A549 (cell line): ENCODE measurements at regions not wholly inside any gene's neighbourhood (a gene's known extent, or its start where the extent isn't known, plus 50 kb on each side); places are given as distances from the start of the nearest gene placed in this dataset.

Experiments
- ATAC-seq, 2 experiments: fragments of 200-7000 bp in 1 of 2; fragments of >200 bp in 1 of 2; cut with Nextera tagmentation in 1 of 2; cut with Tn5 transposase in 1 of 2; 3 replicates each; pipeline versions ENCODE4 v1.8.0 to v1.9.1; 2018 to 2020; ENCODE audit warnings: mild to moderate bottlenecking in 1 of 2, moderate library complexity in 1 of 2
- CTCF ChIA-PET: fragments of 300-600 bp; sonication (Branson Sonifier 250); formaldehyde crosslinking; extraction: SDS; loops from one replicate; lab custom pipeline; 2021; ENCODE audit warnings: antibody characterized with exemption, inconsistent platforms; lab: Yijun Ruan, JAX
- POLR2A ChIA-PET: fragments of 350-600 bp; formaldehyde crosslinking; extraction: SDS; loops from one replicate; lab custom pipeline; 2021; ENCODE audit warnings: antibody characterized with exemption, inconsistent platforms; lab: Yijun Ruan, JAX
- DNase-seq, 2 experiments: peaks; one replicate each; pipeline versions ENCODE4 v3.0.0 to v3.0.0-alpha.2; 2011 to 2016; ENCODE audit warnings: low read depth in 1 of 2, low spot score in 1 of 2
- FAIRE-seq: peaks from 2 replicates; lab custom pipeline; 2011; peaks lifted over from hg19 to GRCh38; lab: Jason Lieb, UNC
- H3K27ac ChIP-seq, 2 experiments: fragments of >200 bp; sonication (Bioruptor Twin); formaldehyde crosslinking; 3 replicates each; pipeline ENCODE4 v1.5.1; 2016 to 2017
- H3K4me1 ChIP-seq: fragments of >200 bp; sonication (Bioruptor Twin); formaldehyde crosslinking; 3 replicates; pipeline ENCODE4 v1.6.1; 2016
- H3K4me2 ChIP-seq: fragments of >200 bp; sonication (Bioruptor Twin); formaldehyde crosslinking; 3 replicates; pipeline ENCODE4 v1.6.1; 2016
- H3K4me3 ChIP-seq: fragments of >200 bp; sonication (Bioruptor Twin); formaldehyde crosslinking; 3 replicates; pipeline ENCODE4 v1.5.1; 2016
- H3K9me3 ChIP-seq: fragments of >200 bp; sonication (Bioruptor Twin); formaldehyde crosslinking; 3 replicates; pipeline ENCODE4 v1.6.1; 2016
- BCL3 ChIP-seq: fragments of >200 bp; sonication (Bioruptor Twin); formaldehyde crosslinking; IDR thresholded peaks from 3 replicates; pipeline ENCODE4 v1.6.1; 2016
- CBX2 ChIP-seq: fragments of 200-600 bp; sonication (generic); IDR thresholded peaks from 2 replicates; pipeline ENCODE4 v1.6.1; 2016; ENCODE audit warnings: low read depth, mild to moderate bottlenecking, borderline replicate concordance
- CHD4 ChIP-seq: fragments of 200-600 bp; sonication (generic); IDR thresholded peaks from 2 replicates; pipeline ENCODE4 v1.6.1; 2016; ENCODE audit warnings: antibody characterized with exemption, mild to moderate bottlenecking, borderline replicate concordance
- CTCF ChIP-seq: fragments of >200 bp; sonication (Bioruptor Twin); formaldehyde crosslinking; IDR thresholded peaks from 3 replicates; pipeline ENCODE4 v1.5.1; 2016
- FOSB ChIP-seq: fragments of 250-450 bp; sonication (Bioruptor Pico); IDR thresholded peaks from 2 replicates; pipeline ENCODE4 v1.5.0; 2020; ENCODE audit warnings: mild to moderate bottlenecking, moderate library complexity
- JUN ChIP-seq, 2 experiments: fragments of >200 bp; sonication (Bioruptor Twin); formaldehyde crosslinking; IDR thresholded peaks; 2 replicates in 1 of 2; 3 replicates in 1 of 2; pipeline ENCODE4 v1.6.1; 2016 to 2017
- KDM5A ChIP-seq: fragments of 200-600 bp; sonication (generic); IDR thresholded peaks from 2 replicates; pipeline ENCODE4 v1.6.1; 2016; ENCODE audit warnings: antibody characterized with exemption, mild to moderate bottlenecking
- NPAS2 ChIP-seq: fragments of 250-450 bp; sonication (Bioruptor Pico); IDR thresholded peaks from 2 replicates; pipeline ENCODE4 v1.8.0; 2022; ENCODE audit warnings: mild to moderate bottlenecking, moderate library complexity, borderline replicate concordance
- NR3C1 ChIP-seq: fragments of >200 bp; sonication (Bioruptor Twin); formaldehyde crosslinking; IDR thresholded peaks from 3 replicates; pipeline ENCODE4 v1.6.1; 2017
- PBX3 ChIP-seq: IDR thresholded peaks from 2 replicates; pipeline ENCODE4 v1.6.1; 2012
- RAD21 ChIP-seq, 2 experiments: fragments of >200 bp in 1 of 2; sonication (Bioruptor Twin) in 1 of 2; formaldehyde crosslinking in 1 of 2; IDR thresholded peaks in 1 of 2; conservative IDR thresholded peaks in 1 of 2; 2 replicates in 1 of 2; 3 replicates in 1 of 2; pipeline ENCODE4 v1.6.1; 2012 to 2018; ENCODE audit warnings: inconsistent platforms in 1 of 2
- RARB ChIP-seq: fragments of 250-450 bp; sonication (Bioruptor Pico); IDR thresholded peaks from 2 replicates; pipeline ENCODE4 v1.8.0; 2021; ENCODE audit warnings: mild to moderate bottlenecking, moderate library complexity
- RCOR1 ChIP-seq: fragments of 150-350 bp; IDR thresholded peaks from 2 replicates; pipeline ENCODE4 v1.6.1; 2014; ENCODE audit warnings: antibody characterized with exemption, low read length, low read depth
- REST ChIP-seq: fragments of 200-600 bp; sonication (generic); IDR thresholded peaks from 2 replicates; pipeline ENCODE4 v1.6.1; 2016; ENCODE audit warnings: antibody characterized with exemption, mild to moderate bottlenecking, moderate library complexity
- RFX5 ChIP-seq: fragments of 450-650 bp; IDR thresholded peaks from 2 replicates; pipeline ENCODE4 v1.7.1; 2014; ENCODE audit warnings: antibody characterized with exemption, mild to moderate bottlenecking, moderate library complexity
- RNF2 ChIP-seq: fragments of 200-600 bp; sonication (generic); IDR thresholded peaks from 2 replicates; pipeline ENCODE4 v1.6.1; 2016; ENCODE audit warnings: low read depth, mild to moderate bottlenecking, antibody characterized with exemption, moderate library complexity, borderline replicate concordance
- SMC3 ChIP-seq: fragments of >200 bp; sonication (Bioruptor Twin); formaldehyde crosslinking; IDR thresholded peaks from 3 replicates; pipeline ENCODE4 v1.6.1; 2018; ENCODE audit warnings: inconsistent platforms
- SREBF2 ChIP-seq: fragments of 450-650 bp; IDR thresholded peaks from 2 replicates; pipeline ENCODE4 v1.6.1; 2014; ENCODE audit warnings: mild to moderate bottlenecking, moderate library complexity
- TFCP2L1 ChIP-seq: fragments of 250-450 bp; sonication (Bioruptor Pico); IDR thresholded peaks from 2 replicates; pipeline ENCODE4 v1.5.0; 2021; ENCODE audit warnings: mild to moderate bottlenecking
- ZC3H11A ChIP-seq: fragments of 450-650 bp; IDR thresholded peaks from 2 replicates; pipeline ENCODE4 v1.6.1; 2014; ENCODE audit warnings: antibody characterized with exemption, mild to moderate bottlenecking
- WGBS: methylation state at CpG from one replicate; pipeline ENCODE4 v1.1.6; 2017; ENCODE audit errors: missing lambda C conversion rate; 5-methylcytosine and 5-hydroxymethylcytosine counted together

- ChIA-PET POLR2A (no interaction called here), CTCF (interaction anchor here (2.0 kb wide), 1 partner anchor 16 kb away, joined by 7 read pairs; no protein-coding TSS in a partner anchor)
- Histone ChIP-seq H3K4me2 (no peak overlapping the region), H3K4me3 (no peak overlapping the region), H3K4me1 (no peaks in the 10 kb centered on the region), H3K27ac (no peak overlapping the region), H3K9me3 (no peaks in the 10 kb centered on the region)
- no peak for FAIRE-seq
- TF ChIP-seq CHD4 (no peak), RCOR1 (no peak), CTCF (no peak), ZC3H11A (no peak), RFX5 (no peak), FOSB (CRISPR knock-in tag) (no peak), RAD21 (conservative IDR thresholded peaks at IDR 0.05 in 1 of 2, IDR thresholded peaks at IDR 0.05 in 1 of 2) (no peak), RNF2 (no peak), JUN (IDR thresholded peaks at IDR 0.05) (no peak), SMC3 (no peak), NPAS2 (no peak), CBX2 (no peak), REST (no peak), TFCP2L1 (CRISPR knock-in tag) (no peak), NR3C1 (no peak), RARB (CRISPR knock-in tag) (no peak), BCL3 (no peak), SREBF2 (no peak), PBX3 (no peak), KDM5A (no peak)
- ATAC-seq: no peak
- no peak for DNase-seq
- WGBS: 60% methylated on average over 6 of the region's 6 CpGs
Measured at GRCh38 chr3:33932010-33932764, 133.8 kb downstream of the PDCD6IP start.
